Nephron progenitor cell (in vitro differentiated cells): ENCODE measurements at regions not wholly inside any gene's neighbourhood (a gene's known extent, or its start where the extent isn't known, plus 50 kb on each side); places are given as distances from the start of the nearest gene placed in this dataset.

Experiments
- DNase-seq: peaks from one replicate; pipeline ENCODE4 v3.0.0; 2021
- H3K27ac Mint-ChIP-seq: 2 replicates; pipeline ENCODE4 v1.8.0; 2021; ENCODE audit warnings: mild to moderate bottlenecking, moderate library complexity, mixed read lengths
- H3K27me3 Mint-ChIP-seq: 2 replicates; pipeline ENCODE4 v1.8.0; 2021; ENCODE audit warnings: mild to moderate bottlenecking, low read depth, mixed read lengths; ENCODE audit not compliant: poor library complexity
- H3K36me3 Mint-ChIP-seq: 2 replicates; pipeline ENCODE4 v1.8.0; 2021; ENCODE audit warnings: low read depth, mixed read lengths
- H3K4me1 Mint-ChIP-seq: 2 replicates; pipeline ENCODE4 v1.8.0; 2021; ENCODE audit warnings: mixed read lengths
- H3K4me3 Mint-ChIP-seq: 2 replicates; pipeline ENCODE4 v1.8.0; 2021; ENCODE audit warnings: mild to moderate bottlenecking, moderate library complexity, mixed read lengths
- H3K9me3 Mint-ChIP-seq: 2 replicates; pipeline ENCODE4 v1.8.0; 2021; ENCODE audit warnings: mild to moderate bottlenecking, moderate library complexity, mixed read lengths
- TF ChIP-seq, protein P1 (sequence below): fragments of 200-600 bp; sonication (generic); IDR thresholded peaks from 2 replicates; pipeline ENCODE4 v1.5.0; 2021; ENCODE audit warnings: antibody characterized with exemption

DNA sequence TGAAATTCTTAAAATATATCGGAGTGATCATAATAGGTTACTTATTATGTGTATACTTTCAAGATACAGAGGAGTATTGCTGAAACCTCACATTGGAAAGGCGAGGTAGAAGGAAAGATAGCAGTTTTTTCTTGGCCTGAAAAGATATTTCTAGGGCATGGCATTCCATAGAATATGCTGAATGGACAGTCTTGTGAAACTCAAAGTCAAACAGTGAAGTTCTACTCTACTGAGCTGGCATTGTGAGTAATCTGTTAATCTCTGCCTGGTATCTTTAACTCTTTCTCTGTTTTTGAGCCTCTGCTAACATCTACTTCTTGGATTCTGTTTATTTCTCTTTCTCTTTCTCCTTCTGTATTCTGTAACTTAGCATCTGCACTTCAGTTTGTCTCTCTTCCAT, 176.3 kb upstream of the ZBTB20 start:
- TF ChIP-seq, protein P1, sequence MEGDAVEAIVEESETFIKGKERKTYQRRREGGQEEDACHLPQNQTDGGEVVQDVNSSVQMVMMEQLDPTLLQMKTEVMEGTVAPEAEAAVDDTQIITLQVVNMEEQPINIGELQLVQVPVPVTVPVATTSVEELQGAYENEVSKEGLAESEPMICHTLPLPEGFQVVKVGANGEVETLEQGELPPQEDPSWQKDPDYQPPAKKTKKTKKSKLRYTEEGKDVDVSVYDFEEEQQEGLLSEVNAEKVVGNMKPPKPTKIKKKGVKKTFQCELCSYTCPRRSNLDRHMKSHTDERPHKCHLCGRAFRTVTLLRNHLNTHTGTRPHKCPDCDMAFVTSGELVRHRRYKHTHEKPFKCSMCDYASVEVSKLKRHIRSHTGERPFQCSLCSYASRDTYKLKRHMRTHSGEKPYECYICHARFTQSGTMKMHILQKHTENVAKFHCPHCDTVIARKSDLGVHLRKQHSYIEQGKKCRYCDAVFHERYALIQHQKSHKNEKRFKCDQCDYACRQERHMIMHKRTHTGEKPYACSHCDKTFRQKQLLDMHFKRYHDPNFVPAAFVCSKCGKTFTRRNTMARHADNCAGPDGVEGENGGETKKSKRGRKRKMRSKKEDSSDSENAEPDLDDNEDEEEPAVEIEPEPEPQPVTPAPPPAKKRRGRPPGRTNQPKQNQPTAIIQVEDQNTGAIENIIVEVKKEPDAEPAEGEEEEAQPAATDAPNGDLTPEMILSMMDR, result no peak
- no peak for DNase-seq
- H3K4me3 Mint-ChIP-seq, result no peak overlapping the region
- no peaks in the 10 kb centered on the region for H3K27me3 Mint-ChIP-seq
- H3K36me3 Mint-ChIP-seq, result no peaks in the 10 kb centered on the region
- H3K9me3 Mint-ChIP-seq, result peaks cover 5% of the 10 kb centered on the region
- no peak overlapping the region for H3K27ac Mint-ChIP-seq
- H3K4me1 Mint-ChIP-seq, result peaks cover 1% of the 10 kb centered on the region

DNA sequence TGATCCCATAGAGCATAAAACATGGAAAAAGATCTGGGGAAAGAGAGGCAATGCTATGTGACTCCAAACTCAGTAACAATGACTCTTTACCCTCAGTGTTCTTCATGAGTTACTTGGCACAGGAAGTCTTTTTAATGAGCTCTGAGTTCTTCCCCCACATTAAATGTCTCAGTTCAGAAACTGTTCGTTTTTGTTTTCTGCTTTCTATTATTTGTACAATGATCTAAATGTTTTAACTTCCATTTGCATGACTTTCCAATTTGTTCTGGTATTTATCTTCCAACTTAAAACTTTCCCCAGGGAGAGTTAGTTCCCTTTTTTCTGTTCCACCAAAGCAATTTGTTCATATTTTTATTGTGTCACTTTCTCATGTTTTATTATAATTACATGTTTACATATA, 177.0 kb upstream of the ZBTB20 start:
- no peaks in the 10 kb centered on the region for H3K4me1 Mint-ChIP-seq
- H3K4me3 Mint-ChIP-seq, result no peak overlapping the region
- peaks cover 3% of the 10 kb centered on the region for H3K27me3 Mint-ChIP-seq
- H3K27ac Mint-ChIP-seq, result no peak overlapping the region
- H3K9me3 Mint-ChIP-seq, result no peaks in the 10 kb centered on the region
- H3K36me3 Mint-ChIP-seq, result no peaks in the 10 kb centered on the region
- DNase-seq, result no peak
- TF ChIP-seq, protein P1, result no peak

DNA sequence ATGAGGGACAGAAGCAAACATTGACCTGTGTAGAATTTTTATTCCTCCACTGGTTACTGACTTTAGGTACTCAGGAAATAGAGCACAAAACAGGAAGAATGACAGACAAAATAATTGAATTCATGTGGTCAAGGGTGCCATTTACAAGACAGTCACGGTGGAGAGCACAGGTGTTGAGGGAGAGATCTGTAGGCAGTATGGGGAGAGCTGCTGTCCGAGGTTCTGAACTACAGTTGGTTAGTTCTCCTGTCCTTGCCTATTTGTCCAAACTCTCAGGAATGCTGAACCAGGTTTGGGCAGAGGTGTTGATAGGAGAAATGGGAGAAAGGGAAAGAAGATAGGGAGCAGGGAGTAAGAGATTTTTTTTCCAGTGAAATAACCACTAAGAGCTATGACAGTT, 178.5 kb upstream of the ZBTB20 start:
- peak; percentile 71 for DNase-seq
- Mint-ChIP-seq H3K4me1 (no peaks in the 10 kb centered on the region), H3K36me3 (no peaks in the 10 kb centered on the region), H3K27me3 (peaks cover 6% of the 10 kb centered on the region), H3K4me3 (no peak overlapping the region), H3K9me3 (no peaks in the 10 kb centered on the region), H3K27ac (no peak overlapping the region)
- TF ChIP-seq, protein P1, result no peak

DNA sequence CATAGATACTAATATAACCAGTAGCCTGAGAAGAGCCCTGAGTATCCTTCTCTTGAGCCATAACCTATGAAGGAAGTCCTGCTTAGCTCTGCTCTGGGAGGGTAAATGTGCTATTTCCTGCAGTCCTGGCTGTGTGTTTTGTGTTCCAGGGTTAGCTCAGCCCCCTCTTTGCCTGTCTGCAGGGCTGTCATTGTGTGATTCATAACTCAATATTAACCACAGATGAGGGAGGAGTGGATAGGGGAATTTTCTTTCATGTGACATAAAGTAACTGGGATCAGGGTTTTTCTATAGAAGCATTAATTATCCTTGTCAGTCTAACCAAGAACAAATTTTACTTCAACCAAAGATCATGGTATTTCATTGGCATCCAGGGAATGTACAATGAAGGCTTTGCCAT, 183.3 kb upstream of the ZBTB20 start:
- Mint-ChIP-seq H3K27me3 (peaks cover 6% of the 10 kb centered on the region), H3K4me1 (no peaks in the 10 kb centered on the region), H3K27ac (no peak overlapping the region), H3K36me3 (no peaks in the 10 kb centered on the region), H3K9me3 (no peaks in the 10 kb centered on the region), H3K4me3 (no peak overlapping the region)
- TF ChIP-seq, protein P1, result no peak
- DNase-seq, result no peak

DNA sequence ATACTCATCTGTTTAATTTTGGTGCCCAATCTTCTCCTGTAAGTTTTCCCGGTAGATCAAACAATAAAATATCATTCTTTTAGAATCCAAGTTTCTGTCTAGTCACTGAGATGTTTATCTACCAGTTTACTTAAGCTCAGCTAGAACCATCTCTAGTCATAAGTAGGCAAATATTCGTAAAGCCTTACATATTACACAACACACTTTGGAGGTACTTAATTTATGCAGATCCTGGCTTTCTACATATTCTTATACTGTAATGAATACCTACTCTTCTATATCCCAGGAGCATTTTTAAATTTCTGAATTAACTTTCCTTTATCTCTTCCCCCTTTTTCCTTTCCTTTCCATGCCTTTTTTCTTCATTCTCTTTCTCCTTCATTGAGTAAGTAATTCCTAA, 185.9 kb upstream of the ZBTB20 start:
- DNase-seq, result no peak
- Mint-ChIP-seq H3K9me3 (no peaks in the 10 kb centered on the region), H3K4me1 (no peaks in the 10 kb centered on the region), H3K4me3 (no peak overlapping the region), H3K27me3 (peaks cover 6% of the 10 kb centered on the region), H3K36me3 (no peaks in the 10 kb centered on the region), H3K27ac (no peak overlapping the region)
- TF ChIP-seq, protein P1, result no peak

DNA sequence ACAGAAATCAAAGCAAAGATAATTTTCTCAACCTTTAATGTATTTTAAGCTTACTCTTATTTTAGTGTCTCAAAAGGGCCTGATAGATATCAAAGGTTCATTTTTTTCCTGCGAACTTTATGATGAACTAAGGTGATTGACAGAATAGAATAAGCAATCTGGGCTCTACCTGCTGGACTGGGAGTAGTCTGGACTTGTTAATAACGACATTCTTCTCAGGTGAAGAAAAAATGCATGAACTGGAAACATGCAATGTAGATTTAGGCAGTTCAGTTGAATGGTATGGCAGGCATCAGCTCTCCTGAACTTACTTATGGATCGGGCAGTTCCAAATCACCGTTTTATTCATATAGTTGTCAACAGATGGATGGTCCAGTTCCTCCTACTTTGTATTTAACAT, 189.7 kb upstream of the ZBTB20 start:
- Mint-ChIP-seq H3K4me3 (no peak overlapping the region), H3K27ac (no peak overlapping the region), H3K27me3 (no peaks in the 10 kb centered on the region), H3K36me3 (no peaks in the 10 kb centered on the region), H3K4me1 (no peaks in the 10 kb centered on the region), H3K9me3 (no peaks in the 10 kb centered on the region)
- TF ChIP-seq, protein P1, result no peak
- DNase-seq, result no peak
